ENCODE measurements at regions not wholly inside any gene's neighbourhood (a gene's known extent, or its start where the extent isn't known, plus 50 kb on each side); places are given as distances from the start of the nearest gene placed in this dataset.

- DNase-seq (ENCODE audit: low spot score): no peak
Observed at GRCh38 chr3:116848248-116848829, 138.8 kb downstream of the TUSC7 start.

DNA sequence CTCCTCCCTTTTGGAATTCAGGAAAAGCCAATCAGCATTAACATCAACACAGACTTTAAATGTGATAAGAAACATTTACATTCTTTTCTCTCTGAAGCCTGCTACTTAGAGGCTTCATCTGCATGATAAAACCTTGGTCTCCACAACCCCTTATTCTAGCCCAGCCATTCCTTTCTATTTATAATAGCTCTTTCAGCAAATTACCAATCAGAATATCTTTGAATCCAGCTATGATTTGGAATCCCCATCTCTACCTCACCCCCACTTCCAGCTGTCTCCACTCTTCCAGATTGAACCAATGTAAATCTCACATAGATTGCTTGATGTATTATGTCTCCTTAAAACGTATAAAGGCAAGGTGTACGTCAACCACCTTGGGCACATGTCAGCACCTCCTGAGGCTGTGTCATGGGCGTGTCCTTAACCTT, 139.7 kb downstream of the TUSC7 start:
- no peak for DNase-seq (ENCODE audit: low spot score)

GRCh38 chr3:116852803-116853202, 143.2 kb downstream of the TUSC7 start:
- DNase-seq (ENCODE audit: low spot score): no peak

DNA sequence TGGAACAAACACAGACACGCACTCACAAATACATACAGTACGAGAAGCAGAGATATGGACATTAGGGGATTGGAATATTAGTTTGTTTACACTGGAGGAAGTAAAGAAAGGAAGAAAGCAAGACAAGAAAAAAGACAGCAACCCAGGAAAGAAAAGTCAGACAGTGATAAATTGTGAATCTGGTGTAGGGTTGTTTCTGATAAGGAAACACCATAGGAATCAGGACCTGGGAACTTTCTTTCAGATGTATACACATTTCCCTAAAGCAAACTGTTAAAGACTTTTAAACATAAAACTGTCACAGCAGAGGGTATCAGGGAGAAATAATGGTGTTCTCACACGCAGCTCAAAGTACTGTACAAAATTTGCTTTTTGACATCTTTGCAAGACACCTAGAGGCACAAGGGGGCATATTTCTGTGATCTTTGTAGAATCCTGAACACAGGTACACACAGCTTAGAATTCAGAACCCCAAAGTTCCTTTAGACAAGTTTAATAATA, 153.7 kb downstream of the TUSC7 start:
- DNase-seq (ENCODE audit: low spot score): no peak

DNA sequence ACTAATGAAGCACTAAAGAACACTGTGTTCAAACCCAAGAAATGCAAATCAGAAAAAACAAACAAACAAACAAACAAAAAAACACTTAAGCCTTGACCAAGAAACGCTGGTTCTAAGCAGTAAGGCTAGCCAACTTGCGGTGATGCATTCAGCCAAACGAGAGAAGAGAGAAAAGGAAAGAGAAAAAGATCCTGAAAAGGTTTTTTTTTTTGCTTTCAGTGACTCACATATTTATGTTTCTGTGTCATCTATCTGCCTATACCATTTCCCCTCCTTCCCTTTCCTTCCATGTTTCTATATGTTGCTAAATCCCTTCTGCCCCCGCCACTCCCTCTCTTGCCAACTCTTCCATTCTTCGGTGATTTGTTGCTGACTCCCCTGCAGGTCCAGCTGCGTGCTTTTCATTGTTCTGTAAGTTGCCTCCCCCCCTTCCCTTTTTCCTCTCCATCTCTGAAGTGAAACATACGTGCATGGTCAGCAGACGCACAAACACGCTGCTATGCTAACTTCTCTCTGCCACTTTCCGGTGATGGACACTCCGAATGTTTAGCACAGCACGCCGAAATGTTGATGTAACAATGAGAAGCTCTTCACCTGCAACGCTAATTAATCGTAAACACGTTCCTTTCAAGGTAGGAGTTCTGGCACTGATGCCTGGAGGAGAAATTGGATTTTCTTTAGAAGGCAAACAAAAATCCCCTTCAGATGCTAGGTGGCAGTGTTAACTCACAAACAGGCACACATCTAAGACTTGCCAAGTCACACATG, 154.4 kb downstream of the TUSC7 start:
- peak; percentile 7 for DNase-seq (ENCODE audit: low spot score)

- no peak for DNase-seq (ENCODE audit: low spot score)
Observed at GRCh38 chr3:116864590-116864927, 155.0 kb downstream of the TUSC7 start.

- DNase-seq (ENCODE audit: low spot score): no peak
Observed at GRCh38 chr3:116870379-116870778, 160.8 kb downstream of the TUSC7 start.

DNA sequence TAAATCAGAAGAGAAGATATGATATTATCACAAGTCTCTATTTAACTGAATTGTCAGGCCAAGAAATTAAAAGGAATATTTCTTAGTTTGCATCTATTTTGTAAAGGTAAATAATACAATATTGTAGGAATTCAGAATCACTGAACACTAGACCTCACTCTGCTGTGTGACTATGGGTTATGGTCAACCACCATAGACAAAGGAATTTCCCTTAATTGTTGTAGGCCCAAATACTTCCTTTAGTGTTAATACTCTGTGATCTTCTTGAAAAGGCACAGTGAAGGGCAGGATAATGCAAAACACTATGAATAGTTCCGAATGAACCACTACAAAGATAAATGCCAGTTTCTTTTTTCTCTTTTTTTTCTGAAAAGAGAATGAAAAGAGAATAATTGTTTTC, 162.3 kb downstream of the TUSC7 start:
- DNase-seq (ENCODE audit: low spot score): no peak

DNA sequence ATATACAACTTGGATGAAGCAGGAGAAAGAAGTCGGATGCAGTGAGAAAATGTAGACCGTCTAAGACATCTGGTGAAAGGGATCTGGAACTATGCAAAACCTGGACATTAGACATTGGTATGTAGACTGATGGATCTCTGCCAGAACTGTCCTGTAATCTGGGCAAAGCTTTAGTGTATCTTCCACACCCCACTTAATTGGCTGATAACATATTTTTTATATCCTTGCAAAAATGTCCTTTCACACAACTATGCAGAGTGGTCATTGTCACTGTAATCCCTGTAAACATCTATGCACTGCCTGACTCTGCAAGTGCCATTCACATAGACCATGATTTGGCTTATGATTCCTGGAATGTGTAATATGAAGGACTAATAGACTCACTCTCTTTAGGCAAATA, 163.1 kb downstream of the TUSC7 start:
- DNase-seq (ENCODE audit: low spot score): no peak

DNA sequence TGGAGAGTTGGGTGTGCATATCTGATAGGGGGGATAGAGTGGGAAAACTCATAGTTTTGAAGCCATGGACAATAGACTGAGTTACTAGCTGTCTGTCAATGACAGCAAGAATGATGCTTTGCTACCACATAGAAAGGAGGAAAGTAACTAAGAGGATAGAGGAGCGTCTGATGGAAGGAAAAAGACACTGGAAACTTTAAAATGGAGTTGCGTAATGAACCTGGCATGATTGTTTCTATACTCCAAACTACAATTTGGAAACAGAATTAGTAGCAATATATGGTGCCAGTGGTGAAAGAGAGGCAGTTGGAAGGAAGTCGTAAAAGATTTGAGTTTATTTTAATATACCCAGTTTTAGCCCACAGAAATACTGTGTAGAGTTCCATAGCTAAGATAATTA, 163.6 kb downstream of the TUSC7 start:
- no peak for DNase-seq (ENCODE audit: low spot score)

DNA sequence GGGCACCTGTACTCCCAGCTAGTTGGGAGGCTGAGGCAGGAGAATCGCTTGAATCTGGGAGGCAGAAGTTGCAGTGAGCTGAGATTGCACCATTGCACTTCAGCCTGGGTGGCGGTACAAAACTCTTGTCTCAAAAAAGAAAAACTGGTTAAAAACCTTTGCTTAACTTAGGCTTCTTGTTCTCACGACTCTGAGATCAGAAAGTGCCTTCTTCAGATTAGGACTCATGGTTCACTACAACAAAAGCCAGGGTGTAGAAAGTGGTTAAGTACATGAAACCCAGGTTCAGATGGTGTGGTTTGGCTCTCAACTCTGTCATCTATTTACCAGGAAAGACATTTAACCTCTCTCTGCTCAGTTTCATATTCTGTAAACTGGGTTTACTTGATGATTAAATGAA, 168.4 kb downstream of the TUSC7 start:
- no peak for DNase-seq (ENCODE audit: low spot score)

- DNase-seq (ENCODE audit: low spot score): no peak
Observed at GRCh38 chr3:116886202-116886893, 176.8 kb downstream of the TUSC7 start.

DNA sequence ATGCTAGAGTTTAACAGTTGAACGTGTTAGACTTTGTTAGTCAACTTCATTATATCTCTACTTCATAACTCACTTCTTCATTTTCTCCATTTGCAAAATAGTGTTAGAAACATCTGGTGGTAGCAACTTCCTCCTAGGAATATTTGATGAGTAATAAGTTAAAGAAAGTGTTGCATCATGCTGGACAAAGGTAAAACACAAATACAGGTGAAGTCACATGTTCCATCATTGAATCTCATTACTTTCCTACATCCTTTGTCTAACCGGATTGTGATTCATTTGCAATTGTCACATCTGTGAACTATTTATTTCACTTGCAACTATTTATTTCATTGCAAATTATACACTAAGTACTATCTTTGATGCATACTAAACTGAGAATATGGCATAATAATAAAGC, 186.5 kb downstream of the TUSC7 start:
- no peak for DNase-seq (ENCODE audit: low spot score)

DNA sequence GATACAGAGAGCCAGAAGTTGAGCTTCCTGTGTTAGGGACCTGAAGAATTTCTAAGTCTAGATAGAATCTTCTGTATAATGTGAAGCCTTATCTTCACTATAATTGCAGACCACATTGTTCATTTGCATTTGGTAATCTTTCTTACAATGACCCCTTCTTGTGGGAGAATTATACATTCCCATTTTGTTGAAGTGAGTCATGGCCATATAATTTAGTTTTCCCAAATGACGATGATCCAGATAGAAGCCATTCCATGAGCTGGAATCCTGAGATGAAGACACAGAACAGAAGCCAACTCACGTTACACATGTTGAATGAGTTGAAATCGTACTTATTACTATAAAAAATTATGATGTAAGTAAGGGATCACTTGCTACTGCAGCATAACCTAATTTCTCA, 187.8 kb downstream of the TUSC7 start:
- DNase-seq (ENCODE audit: low spot score): no peak

DNA sequence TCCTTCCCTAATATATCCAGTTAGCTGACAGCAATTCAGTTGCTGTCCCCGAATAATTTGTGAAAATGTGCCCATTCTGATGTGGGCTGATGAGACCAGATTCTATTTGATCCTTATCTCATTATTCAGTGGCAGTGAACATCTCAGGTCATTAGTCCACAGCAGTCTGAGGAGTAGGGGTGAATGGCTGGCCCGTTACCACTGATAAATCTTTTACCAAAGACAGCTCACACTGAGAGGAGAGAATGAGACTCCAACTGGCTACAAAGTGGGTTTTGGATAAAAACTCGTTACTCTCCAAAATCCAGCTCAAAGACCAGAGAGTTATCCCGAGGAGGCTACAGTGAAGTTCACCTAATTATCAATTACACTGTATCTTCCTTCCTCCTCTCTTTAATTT, 189.7 kb downstream of the TUSC7 start:
- no peak for DNase-seq (ENCODE audit: low spot score)

GRCh38 chr3:116905334-116905733, 195.8 kb downstream of the TUSC7 start:
- DNase-seq (ENCODE audit: low spot score): no peak

DNA sequence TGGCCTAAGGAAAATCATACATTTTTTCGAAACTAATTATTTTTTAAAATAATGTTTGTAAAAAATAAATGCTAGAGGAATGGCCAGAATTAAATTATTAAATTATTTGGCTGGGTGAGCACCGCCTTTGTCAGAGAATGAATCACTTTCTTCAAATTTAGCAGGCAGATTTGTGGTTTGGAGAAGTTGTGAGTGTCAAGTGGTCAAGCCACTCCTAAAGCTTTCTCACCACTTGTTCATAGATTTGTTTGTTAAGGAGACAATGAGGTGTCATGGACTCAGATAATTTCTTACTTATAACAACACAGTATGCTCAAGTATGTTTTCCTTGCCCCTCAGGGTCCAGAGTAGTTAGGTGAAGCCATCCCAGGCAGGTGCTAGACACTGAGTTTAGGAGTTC, 196.2 kb downstream of the TUSC7 start:
- no peak for DNase-seq (ENCODE audit: low spot score)

- no peak for DNase-seq (ENCODE audit: low spot score)
Observed at GRCh38 chr3:116912116-116912515, 202.5 kb downstream of the TUSC7 start.

- no peak for DNase-seq (ENCODE audit: low spot score)
Observed at GRCh38 chr3:116914004-116914403, 204.4 kb downstream of the TUSC7 start.

- DNase-seq (ENCODE audit: low spot score): no peak
Observed at GRCh38 chr3:116916836-116917235, 207.3 kb downstream of the TUSC7 start.

- DNase-seq (ENCODE audit: low spot score): no peak
Observed at GRCh38 chr3:116920826-116921610, 211.4 kb downstream of the TUSC7 start.

DNA sequence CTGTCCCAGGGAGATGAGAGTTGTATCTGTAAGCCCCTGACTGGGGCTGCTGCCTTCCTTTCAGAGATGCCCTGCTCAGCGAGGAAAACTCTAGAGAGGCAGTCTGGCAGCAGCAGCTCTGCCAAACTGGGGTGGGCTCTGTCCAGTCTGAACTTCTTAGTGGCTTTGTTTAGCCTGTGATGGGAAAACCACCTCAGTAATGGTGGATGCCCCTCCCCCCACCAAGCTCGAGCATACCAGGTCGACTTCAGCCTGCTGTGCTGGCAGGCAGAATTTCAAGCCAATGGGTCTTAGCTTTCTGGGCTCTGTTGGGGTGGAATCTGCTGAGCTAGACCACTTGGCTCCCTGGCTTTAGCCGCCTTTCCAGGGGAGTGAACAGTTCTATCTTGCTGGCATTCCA, 218.3 kb downstream of the TUSC7 start:
- DNase-seq (ENCODE audit: low spot score): no peak
